HG03354 (cell line): ENCODE measurements at regions not wholly inside any gene's neighbourhood (a gene's known extent, or its start where the extent isn't known, plus 50 kb on each side); places are given as distances from the start of the nearest gene placed in this dataset.
"Not testable (repeated sequence)": the region's sequence is repeated elsewhere in the genome, so short reads cannot be mapped to it uniquely, and the experiment has no call there.

Experiments
- ATAC-seq: cut with Tn5 transposase; IDR thresholded peaks from one replicate; pipeline ENCODE4 v1.9.1; 2021; ENCODE audit warnings: mild to moderate bottlenecking; ENCODE audit not compliant: unreplicated experiment, poor library complexity, severe bottlenecking

DNA sequence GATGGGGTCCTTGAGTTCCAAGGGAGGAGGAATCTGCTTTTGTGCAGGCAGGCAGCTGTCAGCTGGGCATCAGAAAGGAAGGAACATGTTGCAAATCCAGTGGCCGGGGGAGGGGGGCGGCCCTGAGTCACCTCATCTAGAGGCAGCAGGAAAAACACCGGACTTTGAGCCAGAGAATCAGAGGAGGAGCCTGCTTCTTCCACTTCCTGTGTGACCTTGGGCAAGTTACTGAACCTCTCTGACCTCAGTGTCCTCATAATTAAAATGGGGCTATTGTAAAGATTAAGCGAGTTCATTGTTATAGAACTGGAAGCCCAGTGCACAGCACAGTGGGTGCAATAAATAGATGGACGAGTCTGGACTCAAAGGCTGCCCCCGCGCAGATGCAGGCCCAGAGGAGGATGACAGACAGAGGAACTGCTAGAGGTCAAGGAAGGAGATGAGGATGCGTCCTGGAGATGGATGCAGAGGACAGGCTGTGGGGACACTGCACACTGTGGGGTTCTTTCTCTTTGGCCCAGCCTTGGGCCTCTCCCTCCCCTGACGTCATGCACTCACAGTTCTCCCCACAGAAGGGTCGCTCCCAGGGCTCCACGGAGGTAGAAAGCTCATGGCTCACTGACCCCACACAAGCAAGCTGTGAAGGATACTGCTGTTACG, 714.3 kb downstream of the MATN1 start:
- ATAC-seq: no peak

DNA sequence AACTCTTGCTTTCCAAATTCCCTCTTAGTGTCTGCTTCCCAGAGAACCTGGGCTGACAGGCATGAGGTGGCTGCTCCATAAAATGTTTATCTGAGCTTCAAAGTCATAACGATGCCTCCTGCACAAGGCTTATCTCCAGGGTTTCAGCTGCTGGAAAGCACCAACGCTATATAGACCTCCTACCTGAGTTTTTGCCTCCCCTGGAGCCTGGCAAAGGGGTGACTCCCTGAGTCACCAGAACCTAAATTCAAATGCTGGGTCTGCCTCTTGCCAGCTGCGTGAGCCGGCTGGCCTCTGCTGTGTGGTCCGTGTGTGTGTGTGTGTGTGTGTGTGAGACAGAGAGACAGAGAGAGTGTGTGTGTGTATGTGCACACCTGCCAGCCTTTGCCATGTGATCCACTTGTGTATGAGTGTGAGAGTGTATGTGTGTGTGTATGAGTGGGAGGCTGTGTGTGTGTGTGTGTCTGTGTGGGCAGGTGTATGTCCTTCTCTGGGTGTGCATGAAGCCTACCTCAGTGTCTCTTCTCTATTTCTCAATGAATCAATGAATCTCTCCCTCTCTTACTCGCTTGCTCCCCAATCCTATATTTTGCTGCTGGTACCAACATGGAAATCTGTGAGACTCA, 714.9 kb downstream of the MATN1 start:
- no peak for ATAC-seq

DNA sequence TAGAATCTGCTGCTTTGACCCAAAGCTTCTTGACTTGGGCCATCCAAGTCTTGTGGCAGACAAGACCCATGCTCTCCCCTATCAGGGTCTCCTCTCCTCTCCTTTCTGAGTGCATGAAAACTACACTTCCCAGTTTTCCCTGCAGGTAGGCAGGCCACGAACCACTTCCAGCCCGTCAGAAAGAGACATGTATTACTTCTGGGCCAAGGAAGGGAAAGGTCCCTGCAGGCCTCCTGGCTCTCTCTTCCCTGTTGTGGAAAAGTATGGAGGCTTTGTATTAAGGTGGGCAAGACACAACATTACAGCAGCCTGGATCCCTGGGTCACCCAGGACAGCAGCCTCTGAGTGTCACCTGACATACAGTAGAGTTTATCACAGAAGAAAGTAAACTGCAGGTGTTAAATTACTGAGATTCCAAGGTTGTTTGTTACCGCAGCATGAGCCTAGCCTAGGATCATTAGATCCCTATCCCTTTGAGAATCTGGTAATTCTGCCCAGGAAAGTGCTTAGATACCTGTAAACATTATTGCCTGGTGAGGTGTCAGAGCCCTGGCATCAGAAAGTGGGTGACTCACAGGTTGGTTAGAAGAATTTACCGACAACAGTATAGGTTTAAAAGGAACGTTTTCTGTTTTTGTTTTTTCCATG, 717.3 kb downstream of the MATN1 start:
- no peak for ATAC-seq

DNA sequence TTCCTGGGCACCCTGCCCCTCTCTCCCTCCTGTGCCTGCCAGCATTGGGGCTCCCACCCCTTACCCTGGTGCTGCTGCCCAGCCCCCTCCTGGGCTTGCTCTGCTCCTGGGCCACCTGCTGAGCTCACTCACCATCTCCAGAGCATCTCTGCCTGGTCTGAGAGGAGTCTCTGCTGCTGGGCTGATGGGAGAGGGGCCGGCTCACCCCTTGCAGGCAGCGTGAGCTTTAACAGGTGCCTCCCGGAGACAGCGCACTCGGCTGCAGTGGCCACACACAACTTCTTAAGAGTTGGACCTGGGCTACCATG, 721.7 kb downstream of the MATN1 start:
- no peak for ATAC-seq

DNA sequence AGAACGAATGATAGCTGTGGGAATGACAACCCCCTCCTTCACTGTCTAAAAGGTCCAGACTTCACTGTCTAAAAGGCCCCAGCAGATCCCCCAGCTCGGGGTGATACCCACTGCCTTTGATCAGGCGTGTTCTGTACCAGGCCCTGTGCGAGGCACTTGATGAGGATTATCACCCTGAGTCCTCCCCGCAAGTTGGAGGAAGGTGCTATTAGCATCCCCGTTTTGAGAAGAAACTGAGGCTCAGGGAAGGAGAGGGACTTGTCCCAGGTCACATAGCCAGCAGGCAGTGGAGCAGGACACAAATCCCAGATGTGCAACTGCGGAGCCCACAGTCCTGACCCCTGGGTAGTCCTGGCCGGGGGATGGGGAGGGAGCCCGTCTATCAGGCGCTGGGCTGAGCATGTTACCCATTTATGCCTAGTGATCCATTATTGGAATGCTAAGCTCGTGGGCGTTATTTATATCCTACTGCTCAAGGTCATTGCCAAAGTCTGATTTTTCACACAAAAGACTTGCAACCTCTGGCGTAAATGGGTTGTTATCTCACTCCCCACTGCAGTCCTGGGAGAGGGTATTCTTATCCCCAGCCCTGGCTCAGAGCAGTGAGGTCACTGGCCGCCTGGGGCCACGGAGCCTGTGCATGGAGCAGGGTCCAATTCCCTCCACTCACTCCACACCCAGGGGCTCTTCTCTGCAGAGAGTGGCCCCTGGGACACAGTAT, 722.2 kb downstream of the MATN1 start:
- ATAC-seq: no peak

DNA sequence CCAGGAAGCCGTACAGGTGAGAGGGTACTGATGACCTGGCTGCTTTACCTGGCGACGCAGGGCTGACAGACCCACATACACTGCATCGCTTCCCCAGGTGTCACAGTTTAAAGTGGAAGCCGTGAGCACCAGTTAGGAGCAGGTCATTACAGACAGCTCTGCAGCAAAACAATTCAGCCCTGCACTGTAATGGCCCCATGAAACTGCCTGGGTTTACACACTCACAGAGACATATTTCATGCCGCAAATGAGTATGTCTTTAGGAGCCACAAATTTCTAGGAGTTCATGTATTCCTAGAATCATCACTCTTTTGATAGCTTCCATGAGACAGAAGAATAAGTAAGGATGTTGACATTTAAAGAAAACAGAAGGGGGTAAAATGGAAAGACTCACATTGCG, 723.1 kb downstream of the MATN1 start:
- ATAC-seq: no peak

DNA sequence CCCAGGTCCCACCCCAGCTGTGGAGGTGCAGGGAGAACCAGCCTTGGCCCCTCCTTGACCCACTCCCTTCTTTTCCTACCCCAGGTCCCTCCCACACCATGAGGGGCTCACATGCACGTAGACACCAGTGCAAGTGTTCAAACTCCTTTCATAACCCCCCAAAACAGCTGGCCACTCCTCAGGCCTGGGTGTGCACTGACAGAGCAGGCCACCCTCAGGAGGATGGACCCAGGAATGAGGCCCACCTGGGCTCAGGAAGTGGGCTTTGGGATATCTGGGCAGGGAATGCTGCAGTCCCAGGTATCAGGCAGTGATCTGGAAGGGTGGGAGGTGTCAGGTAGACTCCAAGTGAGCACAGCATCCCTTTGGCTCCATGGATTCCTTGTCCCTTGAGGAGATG, 723.8 kb downstream of the MATN1 start:
- ATAC-seq: no peak

DNA sequence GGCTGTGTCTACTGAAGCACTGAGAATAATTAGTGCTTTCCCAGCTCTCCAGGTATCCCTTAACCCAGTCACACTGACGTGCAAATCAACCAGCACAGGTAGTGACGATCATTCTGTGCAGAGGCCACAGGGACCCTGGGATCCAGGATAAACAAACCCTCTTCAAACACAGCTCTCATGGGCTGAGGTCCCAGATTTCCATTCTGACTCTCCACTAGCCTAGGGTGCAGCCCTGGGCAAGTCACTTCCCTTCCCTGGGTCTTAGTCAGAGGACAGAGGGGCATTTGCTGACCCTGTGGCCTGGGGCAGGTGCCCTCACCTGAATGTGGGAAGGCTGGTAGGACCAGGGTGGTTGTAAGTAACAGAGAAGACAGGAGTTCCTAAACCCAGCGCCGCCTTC, 724.7 kb downstream of the MATN1 start:
- ATAC-seq: no peak

DNA sequence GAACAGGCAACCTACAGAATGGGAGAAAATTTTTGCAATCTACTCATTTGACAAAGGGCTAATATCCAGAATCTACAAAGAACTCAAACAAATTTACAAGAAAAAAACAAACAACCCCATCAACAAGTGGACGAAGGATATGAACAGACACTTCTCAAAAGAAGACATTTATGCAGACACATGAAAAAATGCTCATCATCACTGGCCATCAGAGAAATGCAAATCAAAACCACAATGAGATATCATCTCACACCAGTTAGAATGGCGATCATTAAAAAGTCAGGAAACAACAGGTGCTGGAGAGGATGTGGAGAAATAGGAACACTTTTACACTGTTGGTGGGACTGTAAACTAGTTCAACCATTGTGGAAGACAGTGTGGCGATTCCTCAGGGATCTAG, 725.6 kb downstream of the MATN1 start:
- not testable (repeated sequence) for ATAC-seq

DNA sequence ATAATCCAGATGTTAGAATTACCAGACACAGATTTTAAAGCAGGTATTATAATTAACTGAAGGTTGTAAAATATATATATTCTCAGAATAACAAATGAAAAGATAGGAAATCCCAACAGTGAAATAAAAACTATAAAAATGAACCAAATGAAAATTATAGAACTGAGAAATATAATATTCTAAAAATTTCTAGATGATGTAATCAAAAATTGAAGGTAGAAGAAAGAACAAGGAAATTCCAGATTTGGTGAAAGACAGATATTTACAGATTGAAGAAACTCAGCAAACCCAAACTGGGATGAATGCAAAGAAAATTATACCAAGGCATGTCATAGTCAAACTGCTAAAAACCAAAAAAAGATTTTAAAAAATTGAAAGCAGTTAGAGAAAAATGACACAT, 729.4 kb downstream of the MATN1 start:
- no peak for ATAC-seq

DNA sequence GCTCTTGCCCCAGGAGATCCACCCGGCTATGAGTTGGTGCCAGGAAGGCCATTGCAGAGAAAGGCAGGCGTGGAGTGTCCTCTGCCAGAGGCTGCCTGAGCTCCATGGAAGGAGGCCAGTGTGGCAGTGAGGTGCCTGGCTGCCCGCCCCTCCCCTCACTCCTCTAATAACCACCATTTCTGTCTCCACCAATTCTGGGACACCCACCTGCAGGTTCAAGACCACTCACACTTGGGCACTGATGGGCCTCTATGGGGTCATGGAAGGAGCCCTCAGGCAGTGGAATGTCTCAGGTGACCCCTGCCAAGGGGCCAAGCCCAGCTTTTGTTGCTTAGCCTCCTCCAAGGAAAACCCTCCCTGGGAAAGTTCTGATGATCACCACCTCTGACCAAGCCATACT, 731.6 kb downstream of the MATN1 start:
- no peak for ATAC-seq

DNA sequence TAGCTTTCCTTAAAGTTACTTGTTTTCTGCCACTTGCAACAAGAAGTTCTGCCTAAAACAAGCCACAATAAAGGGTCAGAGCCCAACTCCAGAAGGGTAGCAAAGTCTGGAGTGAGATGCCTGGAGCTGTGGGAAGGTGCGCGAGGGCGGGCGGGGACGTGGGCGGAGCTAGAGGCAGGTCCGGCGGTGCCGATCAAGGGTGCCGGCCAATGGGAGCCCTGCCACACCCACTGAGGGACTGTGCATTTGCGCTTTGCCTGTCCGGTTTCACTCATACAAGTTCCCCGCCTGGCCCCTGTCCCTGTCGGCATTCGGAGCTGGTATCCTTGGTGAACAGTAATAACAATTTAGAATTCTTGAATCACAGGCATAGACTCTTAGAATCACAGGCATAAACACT, 732.4 kb downstream of the MATN1 start:
- ATAC-seq: no peak

DNA sequence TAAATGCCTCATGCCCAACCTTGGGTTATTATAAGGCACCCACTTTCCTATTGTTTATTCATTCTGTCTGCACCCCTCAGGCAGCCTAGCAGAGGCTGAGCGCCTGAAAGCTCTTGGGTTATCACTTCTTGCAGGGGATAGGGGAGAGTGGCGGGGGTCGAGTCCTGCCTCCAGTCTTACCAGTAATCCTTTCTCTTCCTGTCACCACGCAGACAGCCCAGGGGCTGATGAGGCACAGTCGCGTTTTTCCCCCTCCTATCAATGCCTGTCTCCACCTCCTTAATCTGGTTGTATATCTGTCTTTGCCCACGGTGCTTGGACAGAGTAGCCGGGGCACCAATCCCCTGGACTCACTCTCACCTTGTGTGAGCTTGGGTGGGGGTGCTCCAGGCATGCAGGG, 733.1 kb downstream of the MATN1 start:
- ATAC-seq: no peak

DNA sequence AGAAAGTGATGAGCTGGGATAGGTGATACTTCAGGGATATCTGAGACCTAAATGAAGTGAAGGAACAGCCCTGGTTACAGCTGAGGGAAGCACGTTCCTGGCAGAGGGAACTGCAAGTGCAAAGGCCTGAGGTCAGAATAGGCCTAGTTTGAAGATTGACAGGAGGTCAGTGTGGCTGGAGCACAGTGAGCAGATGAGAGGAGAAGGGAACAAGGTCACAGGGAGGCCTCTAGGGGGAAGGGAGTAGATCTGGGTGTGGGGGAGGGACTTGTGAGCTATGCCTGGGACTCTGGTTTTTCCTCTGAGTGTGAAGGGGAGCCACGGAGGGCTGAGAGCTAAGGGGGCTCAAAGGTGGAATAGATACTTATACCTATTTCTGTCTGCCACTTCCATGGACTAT, 736.4 kb downstream of the MATN1 start:
- no peak for ATAC-seq

DNA sequence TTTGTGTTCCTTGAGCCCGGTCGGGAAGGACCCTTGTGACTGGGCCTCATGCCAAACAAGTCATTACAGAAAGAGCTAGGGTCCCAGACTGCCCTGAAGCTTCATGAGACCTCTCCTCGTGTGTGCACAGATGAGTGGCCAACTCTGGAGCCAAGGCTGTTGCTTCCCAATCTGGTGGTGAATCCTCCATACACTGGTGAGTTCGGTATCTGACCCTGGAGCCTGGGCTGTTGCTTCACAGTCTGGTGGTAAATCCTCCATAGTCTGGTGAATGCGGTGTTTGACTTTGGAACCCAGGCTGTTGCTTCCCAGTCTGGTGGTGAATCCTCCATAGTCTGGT, 737.8 kb downstream of the MATN1 start:
- ATAC-seq: no peak

DNA sequence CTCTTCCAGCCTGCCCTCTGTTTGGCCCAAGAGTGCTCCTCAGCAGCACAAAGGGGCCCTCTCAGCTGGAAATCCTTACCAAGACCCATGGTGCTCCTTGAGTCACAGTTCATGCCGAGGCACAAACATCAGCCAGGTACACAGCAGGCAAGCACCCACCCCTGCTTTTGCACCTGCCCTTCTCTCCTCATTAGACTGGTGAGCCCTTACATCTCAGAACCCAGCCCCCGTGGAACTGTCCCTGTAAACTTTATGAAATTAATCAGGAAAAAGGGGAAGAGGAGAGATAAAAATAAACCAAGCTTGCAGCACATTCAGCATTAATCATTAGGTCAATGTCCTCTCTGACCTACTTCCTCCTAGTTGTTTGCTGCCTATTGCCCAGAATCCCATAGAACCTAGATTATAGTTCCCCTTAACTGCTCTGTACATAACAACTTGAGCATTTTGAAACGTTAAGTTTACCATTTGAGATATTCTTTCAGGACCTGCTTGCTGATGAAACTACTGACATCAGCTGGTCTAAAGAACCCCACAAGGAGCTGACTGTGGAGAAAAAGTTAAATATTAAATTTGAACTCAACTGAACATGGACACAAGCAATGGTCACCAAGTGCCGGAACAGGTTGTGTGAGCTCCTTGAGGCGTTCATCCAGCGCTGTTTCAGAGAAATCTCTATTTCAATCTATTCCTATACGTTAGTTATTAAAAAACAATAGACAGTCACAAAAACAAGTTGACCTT, 738.4 kb downstream of the MATN1 start:
- no peak for ATAC-seq

DNA sequence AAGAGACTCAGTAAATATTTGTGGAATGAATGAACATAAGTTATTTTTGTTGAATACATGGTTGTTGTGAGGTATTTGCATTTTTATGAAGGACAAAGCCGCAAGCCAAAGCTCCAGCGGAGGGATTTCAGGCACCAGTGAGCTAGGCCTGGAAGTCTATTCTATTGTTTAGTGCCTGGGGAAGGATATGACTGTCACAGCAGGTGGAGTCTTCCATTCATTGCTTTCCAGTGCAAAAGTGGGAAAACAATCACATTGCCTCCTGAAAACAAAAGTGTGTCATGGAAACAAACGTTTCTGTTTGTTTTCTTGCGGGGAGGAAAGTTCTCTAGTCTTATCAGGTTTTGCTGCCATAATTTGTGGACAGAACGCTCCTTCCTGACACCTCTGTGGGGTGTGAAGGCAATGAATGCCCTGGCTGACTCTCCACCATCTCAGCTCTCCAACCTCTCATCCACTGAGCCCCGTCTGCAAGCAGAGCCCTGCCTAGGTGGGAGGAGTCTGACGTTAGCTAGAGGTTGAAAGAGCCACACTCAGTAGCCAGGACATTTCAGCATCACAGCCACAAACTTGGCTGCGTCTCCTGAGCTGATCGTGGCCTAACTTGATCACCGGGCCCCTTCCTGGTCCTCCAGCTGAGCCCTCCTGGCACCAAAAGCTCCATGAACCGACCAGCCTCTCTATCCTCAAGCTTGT, 739.1 kb downstream of the MATN1 start:
- ATAC-seq: no peak

DNA sequence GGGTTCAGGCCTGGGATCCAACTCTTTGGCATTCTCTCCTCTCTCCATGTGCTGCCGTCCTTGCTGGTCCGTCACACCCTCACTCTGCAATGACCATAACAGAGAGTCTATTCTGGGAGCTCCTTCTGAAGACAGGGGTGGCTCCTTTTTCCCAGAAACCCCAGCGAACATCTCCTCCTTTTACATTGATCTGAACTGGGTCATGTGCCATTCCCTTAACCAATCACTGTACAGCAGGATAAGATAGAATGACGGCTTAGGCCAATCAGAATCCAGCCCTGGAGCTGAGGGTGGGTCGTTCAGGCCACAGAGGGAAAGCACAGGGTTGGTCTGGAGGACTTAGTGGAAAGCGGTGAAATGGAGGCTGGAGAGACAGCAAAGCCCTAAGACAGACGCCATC, 740.1 kb downstream of the MATN1 start:
- no peak for ATAC-seq

DNA sequence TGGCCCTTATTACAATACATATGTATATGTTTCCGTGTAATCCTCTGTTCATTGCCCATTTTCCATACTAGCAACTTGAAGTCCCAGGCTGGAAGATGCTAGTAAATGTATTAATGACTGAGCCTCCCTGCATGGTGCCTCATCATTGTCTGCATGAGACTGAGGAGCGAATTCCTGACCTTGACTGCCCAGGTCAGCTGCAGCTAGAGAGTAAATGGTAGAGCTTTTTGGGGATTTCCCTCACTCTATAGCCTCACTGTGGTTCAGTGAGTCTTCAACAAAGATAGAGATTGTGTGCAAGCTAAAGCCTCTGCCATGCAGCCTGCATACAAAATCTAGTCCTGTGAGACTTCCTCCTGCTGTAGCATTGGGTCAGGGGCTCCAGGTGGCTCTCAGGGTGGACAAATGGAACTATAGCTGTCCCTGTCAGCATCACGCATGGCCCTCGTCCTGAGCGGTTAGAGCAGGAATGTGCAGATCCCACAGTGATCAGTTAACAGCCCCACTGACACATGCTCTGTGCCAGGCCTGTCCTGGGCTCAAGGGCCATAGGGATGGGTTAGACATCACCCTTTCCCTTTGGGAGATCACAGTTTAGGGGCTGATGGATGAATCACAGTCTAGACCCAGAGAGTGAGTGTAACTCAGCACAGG, 741.7 kb downstream of the MATN1 start:
- no peak for ATAC-seq
